Stimulated activated memory B cell treated with anti-CD40 and anti-IgM and Interleukin-4, amounts not matched to agents 10 μg/mL and 1 μg/mL and 100 μg/mL, for 72 hours (primary cell): ENCODE measurements at regions not wholly inside any gene's neighbourhood (a gene's known extent, or its start where the extent isn't known, plus 50 kb on each side); places are given as distances from the start of the nearest gene placed in this dataset.

Experiments
- ATAC-seq: fragments of 150-1000 bp; cut with Tn5 transposase; 2 replicates; pipeline ENCODE4 v1.10.0; 2021
- H3K27ac Mint-ChIP-seq: one replicate; pipeline ENCODE4 v1.8.0; 2022; ENCODE audit warnings: mild to moderate bottlenecking, mixed read lengths
- H3K27me3 Mint-ChIP-seq: one replicate; pipeline ENCODE4 v1.8.0; 2022; ENCODE audit warnings: mixed read lengths
- H3K36me3 Mint-ChIP-seq: one replicate; pipeline ENCODE4 v1.8.0; 2022; ENCODE audit warnings: mixed read lengths
- H3K4me1 Mint-ChIP-seq: one replicate; pipeline ENCODE4 v1.8.0; 2022; ENCODE audit warnings: mixed read lengths
- H3K4me3 Mint-ChIP-seq: one replicate; pipeline ENCODE4 v1.8.0; 2022; ENCODE audit warnings: mild to moderate bottlenecking, moderate library complexity, mixed read lengths
- H3K9me3 Mint-ChIP-seq: one replicate; pipeline ENCODE4 v1.8.0; 2022; ENCODE audit warnings: mixed read lengths

DNA sequence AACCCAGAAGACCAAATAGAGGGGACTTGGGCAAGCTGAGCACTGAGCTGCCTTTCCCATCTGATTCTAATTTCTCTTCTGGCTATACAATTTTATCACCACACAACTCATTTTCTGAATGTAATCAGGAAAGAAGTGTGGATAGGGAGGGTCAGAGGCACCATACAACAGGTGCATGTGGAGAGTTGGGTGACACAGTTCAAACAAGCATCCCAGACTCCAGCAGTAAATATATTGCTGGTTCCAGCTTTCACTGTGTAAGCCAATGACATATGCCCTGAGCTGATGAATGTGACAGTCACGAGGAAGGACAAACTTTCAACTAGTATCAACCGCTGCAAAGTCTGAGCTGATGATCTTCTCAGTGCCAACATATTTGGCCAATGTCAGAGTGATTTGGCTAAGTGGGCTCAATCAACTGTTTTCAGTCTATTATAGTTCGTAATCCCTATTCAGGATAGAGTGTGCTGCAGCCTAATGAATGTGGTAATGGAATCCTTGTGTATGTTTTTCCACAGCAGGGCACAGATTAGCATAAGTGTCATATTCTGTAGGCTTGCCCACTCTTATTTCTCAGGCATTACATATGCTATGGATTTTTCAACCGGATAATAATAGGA lies 109.9 kb upstream of the MEIS1 start:
- Mint-ChIP-seq H3K4me1 (no peaks in the 10 kb centered on the region), H3K27me3 (no peaks in the 10 kb centered on the region), H3K27ac (no peak overlapping the region), H3K4me3 (no peak overlapping the region), H3K9me3 (no peaks in the 10 kb centered on the region), H3K36me3 (no peaks in the 10 kb centered on the region)
- ATAC-seq: no peak

DNA sequence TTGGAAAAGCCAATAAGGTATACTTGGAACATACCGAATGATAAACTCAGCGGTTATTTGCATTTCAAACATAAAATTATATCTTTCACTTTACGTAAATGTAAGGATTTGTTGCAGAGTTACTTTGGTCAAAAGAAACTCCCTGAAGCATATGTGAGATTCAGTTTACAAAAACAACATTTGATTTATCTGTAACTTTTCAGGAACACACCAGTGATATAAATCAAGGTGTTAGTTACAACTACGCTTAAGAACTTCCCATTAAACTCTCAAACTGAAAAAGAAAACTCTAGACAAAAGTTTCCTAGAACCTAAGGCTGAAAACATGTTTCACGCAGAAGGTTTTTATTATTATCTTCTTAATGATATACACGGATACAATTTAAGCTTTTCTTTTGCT lies 110.6 kb upstream of the MEIS1 start:
- no peak for ATAC-seq

DNA sequence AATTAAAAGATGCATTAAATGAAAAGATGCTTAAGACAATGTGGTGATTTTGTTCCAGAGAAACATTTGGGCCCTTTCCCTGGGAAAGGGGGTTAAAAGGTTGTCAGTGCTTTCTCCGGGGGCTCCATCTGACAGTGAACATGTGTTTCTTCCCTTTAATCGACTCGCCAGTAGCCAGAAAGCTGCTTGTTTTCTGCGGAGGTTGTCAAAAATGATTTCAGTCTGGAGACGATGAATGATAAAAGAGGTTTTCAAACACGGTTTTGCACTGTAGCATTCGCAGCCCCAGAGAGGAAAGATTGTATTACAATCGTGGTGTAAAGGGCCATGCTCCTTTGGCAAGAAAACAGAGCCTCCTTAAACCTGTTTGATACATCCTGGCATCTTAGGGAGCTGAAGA lies 111.5 kb upstream of the MEIS1 start:
- Mint-ChIP-seq H3K4me1 (no peaks in the 10 kb centered on the region), H3K27ac (no peak overlapping the region), H3K36me3 (no peaks in the 10 kb centered on the region), H3K4me3 (no peak overlapping the region), H3K9me3 (no peaks in the 10 kb centered on the region), H3K27me3 (no peaks in the 10 kb centered on the region)
- no peak for ATAC-seq

More for the DNA sequence above, 110.6 kb upstream of the MEIS1 start:
- no peaks in the 10 kb centered on the region for H3K4me1 Mint-ChIP-seq
- no peak overlapping the region for H3K4me3 Mint-ChIP-seq
- no peaks in the 10 kb centered on the region for H3K9me3 Mint-ChIP-seq
- no peak overlapping the region for H3K27ac Mint-ChIP-seq
- H3K27me3 Mint-ChIP-seq: no peaks in the 10 kb centered on the region
- H3K36me3 Mint-ChIP-seq: no peaks in the 10 kb centered on the region

DNA sequence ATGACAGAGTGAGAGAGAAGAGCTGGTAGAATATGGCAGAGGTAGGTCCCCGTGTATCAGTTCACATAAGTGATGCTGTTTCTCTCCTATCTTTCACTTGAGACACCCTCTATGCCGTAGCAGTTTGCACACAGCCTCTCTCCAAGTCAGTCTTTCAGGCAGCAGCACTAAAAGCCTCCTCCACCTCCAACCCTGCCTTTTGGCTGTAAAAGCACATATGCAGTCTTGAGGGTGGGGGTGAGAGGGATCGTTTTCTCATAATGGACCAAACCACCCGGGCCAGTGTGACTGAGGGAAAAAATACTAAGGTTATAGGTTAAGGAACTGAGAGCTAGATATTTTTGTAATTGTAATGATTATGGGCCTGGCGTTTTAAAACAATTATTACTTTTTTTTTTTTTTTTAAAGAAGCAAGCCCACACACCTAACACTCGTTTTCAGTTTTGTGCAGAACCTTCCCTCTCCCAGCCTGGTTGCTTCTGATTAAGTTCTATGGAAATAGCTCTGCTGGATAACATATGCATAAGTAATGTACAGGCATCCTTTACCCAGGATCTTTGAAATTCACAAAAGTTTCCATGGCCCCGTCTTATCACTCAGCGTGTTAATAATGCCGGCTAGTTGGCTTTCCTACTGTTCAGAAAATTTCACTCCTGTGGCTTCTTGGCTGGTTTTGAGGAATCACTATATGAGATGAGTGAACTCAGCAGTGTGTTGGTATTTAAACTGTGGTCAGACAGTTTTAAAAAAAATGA lies 112.2 kb upstream of the MEIS1 start:
- Mint-ChIP-seq H3K27ac (no peak overlapping the region), H3K4me1 (no peaks in the 10 kb centered on the region), H3K9me3 (no peaks in the 10 kb centered on the region), H3K36me3 (no peaks in the 10 kb centered on the region), H3K4me3 (no peak overlapping the region), H3K27me3 (no peaks in the 10 kb centered on the region)
- ATAC-seq: no peak

DNA sequence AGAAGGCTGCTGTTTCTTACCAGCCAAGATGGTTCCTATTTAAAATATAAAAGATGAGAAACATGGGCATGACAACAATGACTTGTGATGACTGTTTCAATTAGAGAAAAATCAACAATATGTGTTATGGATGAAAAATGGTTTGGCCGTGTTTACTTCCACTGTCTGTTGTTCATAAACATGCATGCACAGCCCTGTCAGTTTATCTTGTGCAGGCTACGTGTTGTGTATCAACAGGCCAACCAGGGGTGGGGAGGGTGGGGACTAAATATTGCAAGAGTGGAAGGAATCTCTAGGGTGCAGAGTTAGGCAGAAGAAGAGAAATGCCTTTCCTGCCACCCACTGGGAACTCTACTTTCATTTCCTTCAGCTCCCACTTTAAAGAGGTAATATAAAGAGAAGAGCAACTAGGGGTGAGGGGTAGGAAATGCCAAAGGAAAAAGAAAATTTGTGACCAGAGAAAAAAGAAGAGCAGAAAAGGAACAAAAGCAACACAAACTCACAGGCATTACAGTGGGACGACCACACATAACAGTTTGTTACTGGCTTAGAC lies 116.8 kb upstream of the MEIS1 start:
- peaks cover 3% of the 10 kb centered on the region for H3K9me3 Mint-ChIP-seq
- H3K36me3 Mint-ChIP-seq: no peaks in the 10 kb centered on the region
- ATAC-seq: no peak
- H3K4me3 Mint-ChIP-seq: no peak overlapping the region
- H3K27ac Mint-ChIP-seq: no peak overlapping the region
- H3K4me1 Mint-ChIP-seq: no peaks in the 10 kb centered on the region
- no peaks in the 10 kb centered on the region for H3K27me3 Mint-ChIP-seq

DNA sequence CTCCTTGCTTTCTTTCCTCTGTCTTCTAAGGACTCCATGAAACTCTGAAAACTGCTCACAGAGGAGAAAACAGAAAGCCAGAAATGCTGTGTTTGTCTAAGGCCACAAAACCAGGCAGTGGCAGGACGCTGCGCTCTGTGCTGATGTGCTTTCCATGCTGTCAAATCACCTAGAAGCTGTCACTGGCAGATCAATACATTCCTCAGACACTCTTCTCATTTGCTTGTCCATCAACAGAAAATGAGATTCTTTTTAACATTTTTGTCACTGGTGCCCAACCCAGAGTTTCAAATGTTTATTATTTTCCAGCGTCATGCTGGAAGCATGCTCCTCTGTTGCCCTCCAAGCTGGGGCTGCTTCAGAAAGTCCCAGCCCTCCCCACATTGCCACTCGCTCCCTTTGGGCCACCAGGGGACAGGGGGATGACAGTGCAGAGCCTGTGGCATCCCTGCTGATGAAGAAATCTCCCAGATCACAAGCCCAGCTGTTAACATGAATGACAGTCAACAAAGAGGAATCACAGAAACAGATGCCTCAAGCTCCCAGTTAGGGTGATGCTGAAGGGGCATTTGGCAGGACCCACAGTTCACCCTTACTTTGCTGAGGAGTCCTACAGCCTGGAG lies 117.5 kb upstream of the MEIS1 start:
- ATAC-seq: no peak
- no peaks in the 10 kb centered on the region for H3K27me3 Mint-ChIP-seq
- peaks cover 5% of the 10 kb centered on the region for H3K9me3 Mint-ChIP-seq
- H3K36me3 Mint-ChIP-seq: no peaks in the 10 kb centered on the region
- H3K27ac Mint-ChIP-seq: no peak overlapping the region
- H3K4me3 Mint-ChIP-seq: no peak overlapping the region
- no peaks in the 10 kb centered on the region for H3K4me1 Mint-ChIP-seq

DNA sequence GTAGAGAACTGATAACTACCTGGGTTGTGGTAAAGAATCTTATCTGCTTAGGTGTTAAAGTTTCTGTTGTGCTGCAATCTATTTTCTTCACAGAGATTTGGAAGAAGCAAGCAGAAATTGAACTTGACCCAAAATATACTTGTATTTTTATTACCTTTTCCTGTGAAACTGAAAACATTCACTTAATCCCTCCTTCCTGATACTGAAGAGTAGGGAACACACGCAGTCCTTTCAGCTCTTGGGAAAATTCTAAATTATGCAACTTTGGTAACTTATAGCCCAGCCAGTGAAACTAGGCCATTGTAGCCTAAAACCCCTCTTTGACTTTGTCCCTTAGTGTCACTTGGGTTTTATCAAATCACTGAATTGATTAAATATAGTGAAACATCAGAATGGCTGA lies 128.4 kb upstream of the MEIS1 start:
- Mint-ChIP-seq H3K9me3 (no peaks in the 10 kb centered on the region), H3K27me3 (no peaks in the 10 kb centered on the region), H3K36me3 (no peaks in the 10 kb centered on the region), H3K27ac (no peak overlapping the region), H3K4me1 (no peaks in the 10 kb centered on the region), H3K4me3 (no peak overlapping the region)
- no peak for ATAC-seq

DNA sequence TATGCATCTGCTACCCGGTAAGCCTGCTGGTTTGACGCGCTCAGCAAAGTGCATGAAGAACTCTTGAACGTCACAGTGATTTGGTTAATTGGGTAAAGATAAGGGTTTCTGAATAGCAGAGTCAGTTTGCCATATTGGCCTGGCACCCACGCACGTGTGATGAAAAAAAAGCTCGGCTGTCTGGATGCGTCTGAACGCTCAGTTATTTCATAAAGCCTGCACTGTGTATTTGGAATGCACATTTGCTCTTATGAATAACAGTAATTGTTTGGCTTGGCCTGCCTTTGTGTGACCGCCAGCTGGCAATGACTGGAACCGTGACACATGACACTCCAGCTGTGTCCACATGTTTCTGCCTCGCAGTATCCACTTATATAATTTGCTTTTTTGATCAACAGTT lies 129.2 kb upstream of the MEIS1 start:
- Mint-ChIP-seq H3K27me3 (no peaks in the 10 kb centered on the region), H3K9me3 (no peaks in the 10 kb centered on the region), H3K4me3 (no peak overlapping the region), H3K4me1 (no peaks in the 10 kb centered on the region), H3K27ac (no peak overlapping the region), H3K36me3 (no peaks in the 10 kb centered on the region)
- no peak for ATAC-seq

DNA sequence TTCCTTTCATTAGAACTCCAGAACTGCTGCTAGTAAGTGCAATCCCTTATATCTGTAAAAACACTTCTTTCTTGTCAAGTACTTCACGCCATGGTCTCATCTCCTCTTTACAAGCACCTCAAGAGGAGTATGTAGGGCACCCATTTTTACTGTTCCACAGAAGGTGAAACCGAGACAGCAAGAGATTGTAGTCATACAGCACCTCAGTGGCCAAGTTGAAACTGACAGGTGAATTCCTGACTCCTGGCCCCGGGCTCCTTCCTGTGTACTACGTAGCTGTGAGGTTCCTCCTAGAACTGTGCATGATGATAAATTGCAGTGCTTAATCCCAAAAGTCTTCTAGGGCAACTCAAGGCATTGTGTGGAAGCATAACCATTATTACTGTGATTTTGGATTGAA lies 131.5 kb upstream of the MEIS1 start:
- Mint-ChIP-seq H3K9me3 (no peaks in the 10 kb centered on the region), H3K27me3 (peaks cover 8% of the 10 kb centered on the region), H3K27ac (no peak overlapping the region), H3K36me3 (no peaks in the 10 kb centered on the region), H3K4me3 (no peak overlapping the region), H3K4me1 (no peaks in the 10 kb centered on the region)
- ATAC-seq: no peak

DNA sequence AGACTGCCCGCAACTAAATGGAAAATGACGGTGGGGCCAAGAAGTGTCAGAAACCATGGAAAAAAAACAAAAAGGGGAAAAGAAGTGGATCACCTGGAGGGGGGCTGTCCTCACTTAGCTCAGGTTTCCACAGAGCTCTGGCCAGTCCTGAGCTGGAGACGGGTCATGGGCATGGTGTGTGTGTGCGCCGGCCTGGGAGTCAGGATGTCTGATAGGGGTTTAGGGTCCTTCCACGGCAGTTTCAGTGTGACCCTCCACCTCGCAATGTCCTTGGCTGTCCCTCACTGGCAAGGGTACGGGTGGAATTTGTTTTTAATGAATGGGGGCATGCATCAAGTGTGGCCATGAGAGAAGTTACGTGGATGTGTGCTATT lies 133.2 kb upstream of the MEIS1 start:
- Mint-ChIP-seq H3K4me1 (no peaks in the 10 kb centered on the region), H3K27ac (no peak overlapping the region), H3K36me3 (no peaks in the 10 kb centered on the region), H3K4me3 (no peak overlapping the region), H3K27me3 (peaks cover 10% of the 10 kb centered on the region), H3K9me3 (no peaks in the 10 kb centered on the region)
- ATAC-seq: no peak

DNA sequence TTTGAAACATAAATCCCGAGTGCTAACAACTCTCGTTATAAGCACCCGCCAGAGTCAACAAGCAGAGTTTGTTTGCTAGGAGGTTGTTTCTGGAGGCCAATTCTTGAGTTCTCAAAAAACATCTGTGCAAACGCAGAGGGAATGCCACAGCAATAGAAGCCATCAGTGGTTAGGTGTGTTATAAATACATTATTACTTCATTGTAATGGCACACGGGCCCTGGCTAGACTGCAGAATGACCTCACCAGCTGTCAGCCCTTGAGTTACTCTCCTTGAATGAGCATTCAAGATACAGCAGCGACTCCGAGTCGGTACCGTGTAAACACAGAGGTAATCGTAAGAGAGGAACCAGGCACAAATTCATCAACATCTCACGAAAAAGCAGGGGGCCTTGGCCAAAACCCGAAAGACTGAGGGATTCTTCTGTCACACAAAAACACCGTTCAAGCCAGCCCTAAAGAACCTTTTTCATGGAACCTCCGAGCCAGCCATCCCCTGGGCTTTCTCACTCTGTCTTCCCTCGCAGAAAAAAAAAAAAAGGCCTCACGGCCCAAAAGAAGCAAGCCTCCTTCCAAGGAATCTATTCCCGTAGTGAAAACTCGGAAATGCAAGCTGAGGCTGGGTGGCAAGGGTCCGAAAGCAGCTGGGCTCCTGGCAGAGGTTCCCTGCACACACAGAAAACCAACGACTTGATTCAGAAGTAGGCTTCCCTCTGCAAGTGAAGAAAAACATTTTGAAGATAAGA lies 133.7 kb upstream of the MEIS1 start:
- Mint-ChIP-seq H3K4me1 (no peaks in the 10 kb centered on the region), H3K27ac (no peak overlapping the region), H3K4me3 (no peak overlapping the region), H3K27me3 (peaks cover 10% of the 10 kb centered on the region), H3K9me3 (no peaks in the 10 kb centered on the region), H3K36me3 (no peaks in the 10 kb centered on the region)
- ATAC-seq: no peak

DNA sequence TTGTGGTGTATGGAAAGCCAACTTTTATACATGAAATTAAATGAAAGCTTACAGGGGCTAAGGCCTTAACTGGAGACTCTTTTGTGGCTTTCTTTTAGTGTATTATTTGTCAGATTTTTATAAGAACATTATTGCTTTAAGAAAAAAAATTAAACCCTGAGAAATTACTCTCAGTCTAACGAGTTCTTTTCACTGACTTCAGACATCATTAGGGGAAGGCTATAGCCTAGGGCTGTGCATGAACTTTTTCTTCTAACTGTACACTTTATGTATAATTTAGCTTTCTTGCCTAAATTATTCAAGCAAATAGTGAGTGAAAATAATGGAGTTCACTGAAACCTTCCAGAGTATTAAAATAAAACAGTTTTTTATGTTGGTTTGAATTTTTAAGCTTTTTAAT lies 151.1 kb upstream of the MEIS1 start:
- Mint-ChIP-seq H3K27ac (no peak overlapping the region), H3K36me3 (no peaks in the 10 kb centered on the region), H3K9me3 (peaks cover 3% of the 10 kb centered on the region), H3K27me3 (no peaks in the 10 kb centered on the region), H3K4me3 (no peak overlapping the region), H3K4me1 (no peaks in the 10 kb centered on the region)
- ATAC-seq: no peak

DNA sequence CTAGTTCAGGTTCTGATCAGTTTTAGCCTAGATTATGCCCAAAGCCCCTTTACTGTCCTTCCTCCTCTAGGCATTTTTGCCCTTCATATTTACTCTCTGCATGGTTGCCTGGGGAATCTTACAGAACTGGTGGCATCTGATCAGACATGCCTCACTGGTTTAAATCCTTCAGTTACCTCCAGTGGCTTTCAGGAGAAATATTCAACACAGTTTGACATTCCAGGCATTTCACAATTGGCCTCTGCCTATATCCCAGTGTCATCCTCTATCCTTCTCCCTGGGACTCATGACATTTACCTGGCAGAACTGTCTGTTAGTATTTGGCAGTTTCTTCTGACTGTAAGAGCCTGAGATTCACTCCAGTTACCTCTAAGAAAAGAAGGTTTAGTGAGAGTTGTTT lies 152.9 kb upstream of the MEIS1 start:
- Mint-ChIP-seq H3K9me3 (peaks cover 5% of the 10 kb centered on the region), H3K27me3 (no peaks in the 10 kb centered on the region), H3K27ac (no peak overlapping the region), H3K36me3 (no peaks in the 10 kb centered on the region), H3K4me3 (no peak overlapping the region), H3K4me1 (no peaks in the 10 kb centered on the region)
- no peak for ATAC-seq

DNA sequence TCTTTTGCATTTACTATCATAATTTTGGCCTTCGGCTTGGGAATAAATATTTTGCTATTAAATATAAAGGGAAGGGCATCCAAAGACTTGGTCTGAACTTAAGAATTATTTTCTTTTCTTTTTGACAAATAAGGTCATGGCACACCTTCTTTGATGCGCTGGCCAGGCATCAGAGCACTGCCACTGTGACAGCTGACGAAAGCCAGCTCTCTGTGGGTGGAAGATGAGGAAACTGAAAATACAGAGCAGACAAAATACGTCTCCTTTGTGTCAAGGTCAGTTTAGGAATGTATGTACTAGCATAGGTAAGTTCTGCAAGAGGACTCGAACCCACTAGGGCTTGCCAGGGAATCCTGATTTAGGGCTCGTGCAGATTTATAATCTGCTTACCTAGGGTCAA lies 155.9 kb upstream of the MEIS1 start:
- H3K27me3 Mint-ChIP-seq: no peaks in the 10 kb centered on the region
- no peak for ATAC-seq
- H3K27ac Mint-ChIP-seq: no peak overlapping the region
- H3K9me3 Mint-ChIP-seq: peaks cover 2% of the 10 kb centered on the region
- no peaks in the 10 kb centered on the region for H3K36me3 Mint-ChIP-seq
- no peak overlapping the region for H3K4me3 Mint-ChIP-seq
- no peaks in the 10 kb centered on the region for H3K4me1 Mint-ChIP-seq

DNA sequence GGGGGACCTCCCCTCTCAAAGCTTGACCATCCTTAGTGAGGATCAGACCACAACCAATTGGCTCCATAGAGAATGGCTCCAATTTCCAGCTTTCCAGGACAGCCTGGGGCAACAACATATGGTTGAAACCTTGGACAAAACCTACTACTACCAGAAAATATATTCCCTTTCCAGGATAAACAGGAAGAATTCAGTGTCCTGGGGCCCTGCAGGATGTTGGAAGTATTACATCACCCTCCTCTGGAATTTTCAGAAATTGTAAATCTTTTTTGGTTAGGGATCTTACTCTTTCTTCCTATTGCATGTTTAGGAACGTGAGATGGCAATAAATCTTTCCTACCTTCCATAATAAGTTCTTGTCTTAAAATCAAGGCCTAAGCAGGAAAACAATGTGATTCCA lies 158.9 kb upstream of the MEIS1 start:
- H3K9me3 Mint-ChIP-seq: peaks cover 2% of the 10 kb centered on the region
- no peaks in the 10 kb centered on the region for H3K27me3 Mint-ChIP-seq
- no peaks in the 10 kb centered on the region for H3K36me3 Mint-ChIP-seq
- H3K4me1 Mint-ChIP-seq: no peaks in the 10 kb centered on the region
- no peak overlapping the region for H3K4me3 Mint-ChIP-seq
- H3K27ac Mint-ChIP-seq: no peak overlapping the region
- no peak for ATAC-seq
